Uterus (tissue), 2 donors: ENCODE measurements at regions not wholly inside any gene's neighbourhood (a gene's known extent, or its start where the extent isn't known, plus 50 kb on each side); places are given as distances from the start of the nearest gene placed in this dataset.
"Not testable (repeated sequence)": the region's sequence is repeated elsewhere in the genome, so short reads cannot be mapped to it uniquely, and the experiment has no call there.

Experiments
- POLR2A ChIP-seq, 2 donors: fragments of 450-650 bp; IDR thresholded peaks; one replicate each; pipeline ENCODE4 v1.6.1; 2016; ENCODE audit warnings: antibody characterized with exemption in 2 of 2, mild to moderate bottlenecking in 1 of 2, moderate library complexity in 1 of 2
- TF ChIP-seq, protein P1 (sequence below), 4 experiments: fragments of 200-600 bp in 2 of 4; fragments of 450-650 bp in 2 of 4; sonication (generic) in 2 of 4; IDR thresholded peaks; one replicate each; pipeline ENCODE4 v1.5.1; 2016 to 2019; ENCODE audit warnings: antibody characterized with exemption in 4 of 4, mild to moderate bottlenecking in 2 of 4, moderate library complexity in 1 of 4

DNA sequence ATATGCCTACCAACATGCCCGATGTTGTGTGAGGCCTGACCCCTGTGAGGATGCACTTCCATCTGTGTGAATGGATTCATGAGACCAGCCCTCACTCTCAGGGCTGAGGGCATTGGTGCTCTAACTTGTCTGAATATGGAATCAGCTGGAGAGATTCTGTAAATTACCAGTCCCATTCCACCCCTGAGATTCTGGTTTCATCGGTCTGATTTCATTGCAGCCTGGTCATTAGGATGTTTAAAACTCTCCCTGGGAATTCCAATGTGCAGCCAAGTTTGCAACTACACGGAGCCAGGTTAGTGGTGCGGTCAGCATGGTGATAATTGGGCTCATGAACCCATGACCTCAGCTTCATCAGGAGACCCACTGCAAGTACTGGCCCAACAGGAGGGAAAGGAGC, 51.4 kb upstream of the TP53BP2 start:
- TF ChIP-seq, protein P1, sequence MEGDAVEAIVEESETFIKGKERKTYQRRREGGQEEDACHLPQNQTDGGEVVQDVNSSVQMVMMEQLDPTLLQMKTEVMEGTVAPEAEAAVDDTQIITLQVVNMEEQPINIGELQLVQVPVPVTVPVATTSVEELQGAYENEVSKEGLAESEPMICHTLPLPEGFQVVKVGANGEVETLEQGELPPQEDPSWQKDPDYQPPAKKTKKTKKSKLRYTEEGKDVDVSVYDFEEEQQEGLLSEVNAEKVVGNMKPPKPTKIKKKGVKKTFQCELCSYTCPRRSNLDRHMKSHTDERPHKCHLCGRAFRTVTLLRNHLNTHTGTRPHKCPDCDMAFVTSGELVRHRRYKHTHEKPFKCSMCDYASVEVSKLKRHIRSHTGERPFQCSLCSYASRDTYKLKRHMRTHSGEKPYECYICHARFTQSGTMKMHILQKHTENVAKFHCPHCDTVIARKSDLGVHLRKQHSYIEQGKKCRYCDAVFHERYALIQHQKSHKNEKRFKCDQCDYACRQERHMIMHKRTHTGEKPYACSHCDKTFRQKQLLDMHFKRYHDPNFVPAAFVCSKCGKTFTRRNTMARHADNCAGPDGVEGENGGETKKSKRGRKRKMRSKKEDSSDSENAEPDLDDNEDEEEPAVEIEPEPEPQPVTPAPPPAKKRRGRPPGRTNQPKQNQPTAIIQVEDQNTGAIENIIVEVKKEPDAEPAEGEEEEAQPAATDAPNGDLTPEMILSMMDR (IDR thresholded peaks at IDR 0.05) = not testable (repeated sequence)
- TF ChIP-seq POLR2A (IDR thresholded peaks at IDR 0.05) = not testable (repeated sequence)
